HUES64 (cell line): ENCODE measurements at regions not wholly inside any gene's neighbourhood (a gene's known extent, or its start where the extent isn't known, plus 50 kb on each side); places are given as distances from the start of the nearest gene placed in this dataset.

ENCODE experiments used
- H3K27ac ChIP-seq: 2 replicates; pipeline ENCODE4 v1.7.0; 2013; ENCODE audit warnings: low read depth, low read length, inconsistent platforms
- H3K27me3 ChIP-seq: 2 replicates; pipeline ENCODE4 v1.6.1; 2013; ENCODE audit warnings: mild to moderate bottlenecking, low read length; ENCODE audit not compliant: insufficient read depth
- H3K36me3 ChIP-seq: 2 replicates; pipeline ENCODE4 v1.6.1; 2013; ENCODE audit warnings: mild to moderate bottlenecking, low read length; ENCODE audit not compliant: insufficient read depth
- H3K4me1 ChIP-seq: 2 replicates; pipeline ENCODE4 v1.6.1; 2013; ENCODE audit warnings: mild to moderate bottlenecking, low read length, moderate library complexity; ENCODE audit not compliant: insufficient read depth
- H3K4me3 ChIP-seq: 2 replicates; pipeline ENCODE4 v1.5.1; 2013; ENCODE audit warnings: mild to moderate bottlenecking, low read length, moderate library complexity
- H3K9ac ChIP-seq: 2 replicates; pipeline ENCODE4 v1.6.1; 2013; ENCODE audit warnings: mild to moderate bottlenecking, low read depth, low read length
- H3K9me3 ChIP-seq: 2 replicates; pipeline ENCODE4 v1.6.1; 2013; ENCODE audit warnings: low read depth, low read length; ENCODE audit not compliant: insufficient read depth
- WGBS: fragments of 150-250, 120-280 bp; methylation state at CpG from one replicate; pipeline ENCODE4 v1.1.7; 2013; ENCODE audit warnings: missing lambda C conversion rate; 5-methylcytosine and 5-hydroxymethylcytosine counted together

GRCh38 chr11:106176817-106177216 lies 99.4 kb downstream of the AASDHPPT start:
- 96% methylated on average over 17 of the region's 17 CpGs for WGBS
- Histone ChIP-seq H3K27me3 (no peaks in the 10 kb centered on the region), H3K4me1 (no peaks in the 10 kb centered on the region)

GRCh38 chr11:106177311-106177710 lies 99.8 kb downstream of the AASDHPPT start:
- H3K4me1 ChIP-seq: no peaks in the 10 kb centered on the region
- no peaks in the 10 kb centered on the region for H3K9me3 ChIP-seq
- H3K27ac ChIP-seq: no peak overlapping the region
- H3K27me3 ChIP-seq: no peaks in the 10 kb centered on the region
- H3K9ac ChIP-seq: no peak overlapping the region
- no peak overlapping the region for H3K4me3 ChIP-seq
- 78% methylated on average over 5 of the region's 6 CpGs for WGBS
- H3K36me3 ChIP-seq: no peaks in the 10 kb centered on the region

More at GRCh38 chr11:106176817-106177216, 99.4 kb downstream of the AASDHPPT start:
- no peaks in the 10 kb centered on the region for H3K9me3 ChIP-seq
- H3K4me3 ChIP-seq: no peak overlapping the region
- no peaks in the 10 kb centered on the region for H3K36me3 ChIP-seq
- H3K27ac ChIP-seq: no peak overlapping the region
- no peak overlapping the region for H3K9ac ChIP-seq

- Histone ChIP-seq H3K4me3 (no peak overlapping the region), H3K9ac (no peak overlapping the region), H3K27me3 (no peaks in the 10 kb centered on the region), H3K4me1 (no peaks in the 10 kb centered on the region), H3K9me3 (no peaks in the 10 kb centered on the region), H3K36me3 (no peaks in the 10 kb centered on the region), H3K27ac (no peak overlapping the region)
- WGBS: 92% methylated on average over 1 of the region's 1 CpG
Measured at GRCh38 chr11:106178361-106178760, 100.9 kb downstream of the AASDHPPT start.

GRCh38 chr11:106179048-106179447 lies 101.6 kb downstream of the AASDHPPT start:
- no peaks in the 10 kb centered on the region for H3K36me3 ChIP-seq
- H3K27ac ChIP-seq: no peak overlapping the region
- no peaks in the 10 kb centered on the region for H3K4me1 ChIP-seq
- no peaks in the 10 kb centered on the region for H3K9me3 ChIP-seq
- no peak overlapping the region for H3K9ac ChIP-seq
- WGBS: 84% methylated on average over 1 of the region's 1 CpG
- no peak overlapping the region for H3K4me3 ChIP-seq
- H3K27me3 ChIP-seq: no peaks in the 10 kb centered on the region

GRCh38 chr11:106186630-106187029 lies 109.2 kb downstream of the AASDHPPT start:
- H3K27me3 ChIP-seq: no peaks in the 10 kb centered on the region
- no peaks in the 10 kb centered on the region for H3K4me1 ChIP-seq
- no peak overlapping the region for H3K27ac ChIP-seq
- H3K9me3 ChIP-seq: peaks cover 31% of the 10 kb centered on the region
- no peak overlapping the region for H3K9ac ChIP-seq
- no peak overlapping the region for H3K4me3 ChIP-seq
- no peaks in the 10 kb centered on the region for H3K36me3 ChIP-seq
- WGBS: 100% methylated on average over 1 of the region's 2 CpGs

GRCh38 chr11:106187860-106188456 lies 110.5 kb downstream of the AASDHPPT start:
- no peak overlapping the region for H3K4me3 ChIP-seq
- no peaks in the 10 kb centered on the region for H3K27me3 ChIP-seq
- no peak overlapping the region for H3K9ac ChIP-seq
- peaks cover 31% of the 10 kb centered on the region for H3K9me3 ChIP-seq
- no peaks in the 10 kb centered on the region for H3K4me1 ChIP-seq
- 42% methylated on average over 2 of the region's 2 CpGs for WGBS
- H3K27ac ChIP-seq: no peak overlapping the region
- H3K36me3 ChIP-seq: no peaks in the 10 kb centered on the region

GRCh38 chr11:106193956-106194355 lies 116.5 kb downstream of the AASDHPPT start:
- Histone ChIP-seq H3K27me3 (no peaks in the 10 kb centered on the region), H3K9me3 (peaks cover 2% of the 10 kb centered on the region; the same call in 1 of the 2 replicates), H3K36me3 (no peaks in the 10 kb centered on the region), H3K4me1 (no peaks in the 10 kb centered on the region), H3K9ac (no peak overlapping the region), H3K4me3 (no peak overlapping the region), H3K27ac (no peak overlapping the region)
- 95% methylated on average over 2 of the region's 2 CpGs for WGBS

- Histone ChIP-seq H3K4me3 (no peak overlapping the region), H3K4me1 (no peaks in the 10 kb centered on the region), H3K36me3 (no peaks in the 10 kb centered on the region), H3K9ac (no peak overlapping the region), H3K9me3 (no peaks in the 10 kb centered on the region), H3K27me3 (no peaks in the 10 kb centered on the region), H3K27ac (no peak overlapping the region)
Measured at GRCh38 chr11:106197438-106197837, 120.0 kb downstream of the AASDHPPT start.

GRCh38 chr11:106202935-106203620 lies 125.6 kb downstream of the AASDHPPT start:
- no peaks in the 10 kb centered on the region for H3K4me1 ChIP-seq
- no peak overlapping the region for H3K4me3 ChIP-seq
- no peak overlapping the region for H3K9ac ChIP-seq
- no CpG with 5 or more reads among the region's 1 CpG for WGBS
- no peaks in the 10 kb centered on the region for H3K36me3 ChIP-seq
- H3K27ac ChIP-seq: no peak overlapping the region
- no peaks in the 10 kb centered on the region for H3K9me3 ChIP-seq
- H3K27me3 ChIP-seq: no peaks in the 10 kb centered on the region

- no peaks in the 10 kb centered on the region for H3K36me3 ChIP-seq
- no peaks in the 10 kb centered on the region for H3K27me3 ChIP-seq
- 83% methylated on average over 6 of the region's 6 CpGs for WGBS
- no peak overlapping the region for H3K4me3 ChIP-seq
- H3K4me1 ChIP-seq: no peaks in the 10 kb centered on the region
- no peaks in the 10 kb centered on the region for H3K9me3 ChIP-seq
- H3K9ac ChIP-seq: no peak overlapping the region
- no peak overlapping the region for H3K27ac ChIP-seq
Measured at GRCh38 chr11:106208760-106209159, 131.3 kb downstream of the AASDHPPT start.

- Histone ChIP-seq H3K27me3 (no peaks in the 10 kb centered on the region), H3K9me3 (no peaks in the 10 kb centered on the region), H3K9ac (no peak overlapping the region), H3K4me1 (no peaks in the 10 kb centered on the region), H3K36me3 (no peaks in the 10 kb centered on the region), H3K27ac (no peak overlapping the region), H3K4me3 (no peak overlapping the region)
- WGBS: 93% methylated on average over 2 of the region's 2 CpGs
Measured at GRCh38 chr11:106212081-106212480, 134.6 kb downstream of the AASDHPPT start.
